GM18517 (cell line): ENCODE measurements at regions not wholly inside any gene's neighbourhood (a gene's known extent, or its start where the extent isn't known, plus 50 kb on each side); places are given as distances from the start of the nearest gene placed in this dataset.

Source experiments
- ATAC-seq: cut with Tn5 transposase; IDR thresholded peaks from one replicate; pipeline ENCODE4 v1.9.1; 2021; ENCODE audit warnings: mild to moderate bottlenecking, moderate library complexity; ENCODE audit not compliant: unreplicated experiment

DNA sequence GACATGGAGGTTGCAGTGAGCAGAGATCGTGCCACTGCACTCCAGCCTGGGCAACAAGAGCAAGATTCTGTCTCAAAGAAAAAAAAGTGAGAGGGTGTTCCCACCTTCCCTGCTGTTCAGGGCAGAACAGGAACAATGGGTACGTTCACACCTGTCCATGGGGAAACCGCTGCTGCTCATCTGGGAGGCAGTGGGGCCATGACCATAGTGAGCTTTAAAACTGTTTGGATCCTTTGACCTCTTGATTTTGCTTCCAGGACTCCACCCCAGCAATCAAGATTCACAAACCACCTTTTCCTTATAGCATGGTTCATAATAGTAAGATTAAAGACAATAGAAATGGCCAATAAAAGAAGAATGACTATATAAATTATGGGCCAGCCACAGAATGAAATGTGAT lies 209.2 kb downstream of the ARL4C start:
- ATAC-seq, result no peak

DNA sequence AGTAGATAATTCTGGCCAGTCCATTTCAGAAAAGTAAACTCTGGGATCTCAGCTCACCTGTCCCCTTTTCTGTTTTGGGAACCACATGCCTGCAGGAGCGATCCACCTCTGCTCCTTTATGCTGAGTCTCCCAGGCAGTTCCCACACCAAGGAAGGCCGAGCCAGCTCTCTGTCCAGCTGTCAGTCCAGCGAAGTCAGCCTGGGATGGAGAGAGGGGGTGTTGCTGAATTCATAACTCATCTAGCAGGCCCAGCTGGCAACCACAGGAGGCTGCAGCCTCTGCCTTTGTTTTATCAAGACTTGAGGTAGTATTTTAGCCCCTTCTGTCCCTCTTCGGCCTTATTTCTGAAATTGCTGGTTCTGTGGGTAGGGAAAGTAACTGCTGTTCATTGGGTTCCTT lies 209.9 kb downstream of the ARL4C start:
- no peak for ATAC-seq

DNA sequence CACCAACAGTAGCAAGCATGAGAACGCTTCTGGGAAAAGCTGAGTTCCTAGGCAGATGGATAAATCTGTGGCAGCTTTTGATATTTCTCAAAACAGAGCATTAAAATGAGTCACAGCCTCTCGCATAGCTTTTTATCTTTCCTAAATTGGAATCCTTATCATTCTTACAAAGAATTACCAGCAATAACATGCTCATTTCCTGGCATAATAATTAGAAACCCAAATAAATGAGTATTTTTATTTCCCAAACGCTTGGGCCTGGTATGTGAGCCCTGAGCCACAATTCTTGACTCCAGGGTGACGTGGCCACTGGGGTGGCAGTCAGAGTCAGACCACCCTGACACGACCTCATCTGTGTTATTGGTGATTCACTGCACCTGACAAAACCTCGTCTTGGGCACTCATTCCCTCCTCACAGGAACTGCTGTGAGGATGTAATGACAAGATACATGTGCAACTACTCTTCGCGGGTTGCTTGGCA lies 210.7 kb downstream of the ARL4C start:
- no peak for ATAC-seq

DNA sequence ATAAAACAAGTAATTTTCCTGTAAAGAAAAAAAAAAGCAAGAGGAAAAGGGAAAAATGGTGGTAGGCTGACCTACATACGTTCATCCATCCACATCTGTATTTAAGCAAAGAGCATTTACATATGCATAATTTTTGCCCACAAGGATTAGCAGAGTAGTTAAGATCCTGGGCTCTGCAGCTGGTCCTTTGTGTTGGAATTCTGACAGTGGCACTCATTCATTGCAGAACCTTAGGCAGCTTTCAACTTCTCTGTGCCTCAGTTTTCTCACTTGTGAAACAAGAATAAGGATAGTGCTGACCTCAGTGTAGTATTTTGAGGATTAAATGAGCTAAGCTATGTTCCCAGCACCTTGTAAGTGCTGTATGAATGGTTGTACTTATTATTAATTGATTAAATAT lies 211.3 kb downstream of the ARL4C start:
- no peak for ATAC-seq

DNA sequence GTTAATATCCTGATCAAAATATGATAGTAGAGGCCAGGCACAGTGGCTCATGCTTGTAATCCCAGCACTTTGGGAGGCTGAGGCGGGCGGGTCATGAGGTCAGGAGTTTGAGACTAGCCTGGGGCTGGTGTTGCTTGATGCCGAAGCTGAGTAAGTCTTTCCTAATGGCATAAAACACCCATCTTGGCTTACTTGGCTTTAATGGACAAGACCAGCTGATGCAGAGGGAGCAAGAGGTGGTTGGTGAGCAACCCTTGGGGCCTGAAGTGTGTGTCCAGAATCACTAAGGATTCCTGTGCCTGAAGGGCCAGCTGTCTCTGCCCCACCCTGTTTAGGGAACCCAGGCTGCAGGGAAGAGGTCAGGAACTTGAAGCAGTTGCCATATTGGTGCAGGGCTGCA lies 217.2 kb downstream of the ARL4C start:
- no peak for ATAC-seq

DNA sequence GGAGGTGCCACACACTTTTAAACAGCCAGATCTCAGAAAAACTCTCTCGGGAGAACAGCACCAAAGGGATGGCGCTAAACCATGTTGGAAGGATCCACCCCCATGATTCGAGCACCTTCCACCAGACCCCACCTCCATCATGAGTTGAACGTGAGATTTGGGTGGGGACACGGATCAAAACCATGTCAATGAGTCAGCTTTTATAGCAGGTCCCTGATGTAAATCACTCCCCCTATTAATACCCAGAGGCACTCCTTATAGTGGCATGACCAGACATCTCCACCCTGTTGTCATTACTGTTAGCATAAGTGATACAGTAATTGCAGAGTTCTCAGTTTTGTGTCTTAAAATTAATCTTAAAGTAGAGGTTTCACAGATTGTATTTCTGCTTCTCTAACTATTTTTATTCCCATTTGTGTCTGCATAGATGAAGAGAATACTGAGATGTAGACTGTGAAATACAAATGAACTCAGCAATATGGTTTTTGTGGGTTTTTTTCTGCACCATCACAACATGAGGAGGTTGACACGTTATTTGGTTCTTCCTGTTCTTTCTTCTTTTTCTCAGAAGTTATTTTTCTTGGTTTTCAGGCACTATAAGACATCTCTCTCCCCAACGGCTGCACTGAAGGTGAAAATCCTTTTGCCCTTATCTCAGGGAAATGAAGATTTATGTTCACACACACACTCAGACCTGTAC lies 218.2 kb downstream of the ARL4C start:
- no peak for ATAC-seq

DNA sequence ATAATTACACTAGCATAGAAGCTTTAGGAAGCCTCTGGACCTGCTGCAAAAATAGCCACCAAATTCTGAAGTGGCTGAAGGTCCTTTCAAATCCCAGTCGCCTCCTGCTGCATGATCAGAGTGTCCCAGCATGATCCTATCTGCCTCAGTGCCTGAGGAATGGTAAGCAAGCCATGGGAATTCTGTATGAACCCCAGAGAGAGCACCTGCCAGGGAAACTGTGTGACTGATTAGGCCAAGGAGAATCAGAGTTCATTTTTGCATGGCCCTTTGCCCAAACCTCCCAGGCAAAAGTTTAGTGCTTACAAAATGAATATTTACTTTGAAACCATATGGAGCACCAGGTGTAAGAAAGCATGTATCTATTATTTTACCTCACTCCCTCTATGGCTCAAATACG lies 221.4 kb downstream of the ARL4C start:
- no peak for ATAC-seq

DNA sequence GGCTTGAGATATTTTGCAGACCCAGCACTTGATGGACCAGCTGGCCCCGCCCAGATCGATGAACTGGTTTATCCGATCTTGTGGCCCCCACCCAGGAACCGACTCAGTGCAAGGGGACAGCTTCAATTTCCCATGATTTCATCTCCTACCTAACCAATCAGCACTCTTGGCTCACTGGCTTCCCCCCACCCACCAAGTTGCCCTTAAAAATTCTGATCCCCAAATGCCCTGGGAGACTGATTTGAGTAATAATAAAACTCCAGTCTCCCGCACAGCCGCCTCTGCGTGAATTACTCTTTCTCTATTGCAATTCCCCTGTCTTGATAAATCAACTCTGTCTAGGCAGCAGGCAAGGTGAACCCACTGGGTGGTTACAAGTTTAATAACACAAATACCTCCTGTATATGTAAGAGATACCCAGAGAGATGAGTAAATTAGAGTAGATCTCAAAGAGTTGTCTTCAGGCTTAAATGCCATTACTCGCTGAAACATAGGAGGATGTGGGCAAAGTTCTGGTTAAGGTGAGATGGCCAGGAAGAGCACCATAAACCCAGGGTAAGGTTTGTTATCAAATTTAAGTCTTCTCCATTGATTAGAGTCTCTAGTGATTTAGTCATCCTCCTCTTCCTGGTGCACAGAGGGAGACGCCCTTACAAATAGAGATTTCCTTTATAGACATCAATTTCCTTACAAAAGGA lies 222.8 kb downstream of the ARL4C start:
- no peak for ATAC-seq

DNA sequence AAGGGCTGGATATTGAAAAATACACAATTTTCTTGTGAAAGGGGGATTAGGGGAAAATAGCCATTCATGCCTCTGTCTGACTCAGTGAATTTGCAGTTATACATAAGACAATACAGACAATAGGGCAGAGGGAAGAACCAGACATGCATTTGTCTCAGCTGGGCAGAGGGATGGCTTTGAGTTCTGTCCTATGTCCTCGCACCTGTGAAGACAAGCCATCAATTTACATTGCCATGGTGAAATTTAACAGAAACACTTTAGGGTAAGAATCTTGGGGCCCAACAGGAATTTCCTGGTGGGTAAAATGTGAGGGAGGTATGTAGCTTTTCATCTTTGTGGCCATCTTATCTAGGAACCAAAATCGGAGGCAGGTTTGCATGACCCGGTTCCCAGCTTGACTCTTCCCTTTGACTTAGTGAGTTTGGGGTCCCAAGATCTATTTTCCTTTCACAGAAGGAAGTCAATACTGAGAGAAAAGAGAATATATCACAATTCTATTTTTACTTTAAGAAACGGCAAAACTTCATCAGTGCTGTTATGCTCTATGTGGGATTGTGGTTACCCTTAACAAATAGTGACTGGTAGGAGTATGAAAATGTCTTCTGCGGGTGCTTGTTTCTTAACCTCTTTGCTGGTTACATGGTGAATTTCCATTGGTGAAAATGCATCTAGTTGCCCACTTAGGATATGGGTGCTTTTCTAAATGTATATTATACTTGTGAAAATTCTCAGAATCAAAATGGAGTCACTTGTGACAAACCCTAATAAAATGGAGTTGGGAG lies 221.8 kb downstream of the SPP2 start:
- ATAC-seq, result no peak

DNA sequence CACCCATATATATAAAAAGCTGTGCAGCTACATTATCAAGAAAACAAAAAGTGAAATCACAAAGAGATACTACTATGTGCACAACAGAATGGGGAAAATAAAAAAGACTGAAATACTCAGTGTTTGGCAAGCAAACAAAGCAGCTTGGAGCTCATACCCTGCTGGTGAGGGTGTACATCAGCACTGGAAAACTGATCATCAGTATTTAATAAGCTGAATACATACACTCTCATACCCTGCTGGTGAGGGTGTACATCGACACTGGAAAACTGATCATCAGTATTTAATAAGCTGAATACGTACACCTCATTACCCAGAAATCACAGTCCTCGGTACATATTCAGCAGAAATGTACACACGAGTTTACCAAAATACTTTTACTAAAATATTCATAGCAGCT lies 220.8 kb downstream of the SPP2 start:
- no peak for ATAC-seq

DNA sequence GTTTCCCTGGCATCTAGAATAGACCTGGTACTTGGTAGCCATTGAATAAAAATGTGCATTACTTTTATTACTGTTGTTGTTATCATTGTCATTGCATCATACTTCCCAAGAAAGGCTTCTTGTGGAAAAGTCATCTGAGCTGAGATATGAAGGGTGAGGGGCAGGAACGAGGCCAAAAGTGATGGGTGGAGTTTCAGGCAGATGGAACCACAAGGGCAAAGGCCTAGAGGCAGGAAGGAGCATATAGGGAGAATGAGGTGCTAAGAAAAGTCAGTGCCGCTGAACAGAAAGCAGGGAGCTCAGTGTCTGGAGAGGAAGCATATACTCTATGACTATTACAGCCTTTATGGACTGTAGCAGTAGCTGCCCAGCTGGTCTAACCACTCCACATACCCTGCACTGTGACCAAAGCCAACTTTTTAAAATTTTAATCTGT lies 219.3 kb downstream of the SPP2 start:
- no peak for ATAC-seq

DNA sequence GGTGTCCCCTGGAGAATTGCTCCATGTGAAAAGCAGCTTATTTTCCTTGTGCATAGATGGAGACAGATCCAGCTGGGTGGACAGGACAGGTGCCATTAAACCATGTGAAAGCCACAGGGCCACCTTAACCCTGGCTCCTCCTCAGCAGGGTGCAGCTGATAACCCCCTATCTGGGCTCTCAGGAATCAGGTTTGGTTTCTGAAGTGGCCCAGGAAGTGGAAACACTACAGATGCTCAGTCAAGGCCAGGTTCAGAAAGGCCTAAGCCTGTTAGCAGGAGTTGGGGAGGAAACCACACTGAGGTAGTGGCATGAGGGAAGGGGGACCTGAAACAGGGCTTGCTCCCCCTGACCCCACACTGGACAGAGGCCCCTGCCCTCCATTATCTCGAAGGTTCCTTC lies 217.0 kb downstream of the SPP2 start:
- no peak for ATAC-seq

DNA sequence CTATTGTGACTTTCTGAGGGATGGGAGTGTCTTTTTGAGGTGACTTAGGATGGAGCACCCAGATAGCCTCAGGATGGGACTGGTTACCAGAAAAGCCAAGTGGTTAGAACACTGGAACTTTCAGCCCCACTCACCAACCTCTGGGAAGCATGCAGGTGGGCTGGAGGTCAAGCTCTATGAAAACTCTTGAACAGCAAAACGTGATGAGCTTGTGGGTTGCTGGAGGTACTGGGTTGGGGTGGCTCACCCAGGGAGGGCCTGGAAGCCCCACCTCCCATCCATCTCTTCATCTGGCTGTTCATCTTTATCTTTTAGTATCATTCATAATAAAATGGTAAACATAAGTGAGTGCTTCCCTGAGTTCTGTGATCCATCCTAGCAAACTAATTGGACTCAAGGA lies 216.4 kb downstream of the SPP2 start:
- ATAC-seq, result no peak

DNA sequence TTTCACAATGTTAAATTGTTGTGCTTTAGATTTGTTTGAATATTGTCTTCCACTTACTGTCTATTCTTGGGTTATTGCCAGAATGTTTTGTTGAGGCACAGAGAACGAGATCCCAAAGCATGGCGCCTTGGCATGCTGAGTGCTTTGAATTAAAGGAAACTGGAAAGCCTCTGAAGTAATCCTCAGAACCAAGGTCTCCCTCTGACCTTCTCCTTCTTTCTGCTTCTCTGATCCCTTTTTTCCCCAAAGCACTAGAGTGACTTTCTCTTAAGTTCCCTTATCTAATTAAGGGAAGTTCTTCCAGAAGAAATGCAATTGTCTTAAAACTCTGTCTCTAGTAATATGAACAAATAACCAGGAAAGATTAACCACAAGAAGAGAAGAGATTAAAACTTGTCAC lies 214.7 kb downstream of the SPP2 start:
- no peak for ATAC-seq

DNA sequence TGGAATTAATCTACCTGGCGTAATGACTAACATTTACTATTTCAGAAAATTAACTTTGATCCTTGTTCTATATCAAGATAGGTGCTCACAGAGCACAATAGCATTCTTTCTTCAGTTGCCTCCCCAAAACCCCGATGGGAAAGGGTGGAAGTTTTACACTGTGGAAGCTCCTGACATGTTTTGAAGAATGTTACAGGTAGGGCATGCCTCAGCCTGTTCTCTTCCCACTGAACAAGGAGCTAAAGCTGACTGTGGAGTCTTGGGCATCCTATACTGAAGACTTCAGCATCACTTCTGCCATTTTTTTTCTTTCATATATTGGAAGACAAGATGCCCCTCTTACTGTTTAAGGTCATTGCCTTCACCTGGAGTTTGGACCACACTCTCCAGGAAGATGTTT lies 211.2 kb downstream of the SPP2 start:
- ATAC-seq, result no peak

DNA sequence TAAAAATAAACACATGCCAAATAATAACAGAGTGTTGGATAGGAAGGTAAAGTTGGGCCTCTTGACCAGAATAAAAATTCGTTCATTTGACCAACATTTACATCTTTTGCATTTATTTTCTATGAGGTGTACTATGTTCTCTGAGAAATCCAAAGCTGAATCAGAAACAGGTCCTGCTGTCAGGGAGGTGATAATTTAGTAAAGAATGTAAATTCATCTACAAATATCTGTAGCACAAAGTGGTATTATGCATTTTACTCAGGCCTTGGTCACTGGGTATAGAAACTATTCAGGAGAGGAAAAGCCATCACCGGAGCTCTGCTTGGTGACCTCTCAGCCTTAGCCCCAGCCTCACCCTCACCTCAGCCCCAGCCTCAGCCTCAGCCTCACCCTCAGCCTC lies 208.9 kb downstream of the SPP2 start:
- no peak for ATAC-seq

DNA sequence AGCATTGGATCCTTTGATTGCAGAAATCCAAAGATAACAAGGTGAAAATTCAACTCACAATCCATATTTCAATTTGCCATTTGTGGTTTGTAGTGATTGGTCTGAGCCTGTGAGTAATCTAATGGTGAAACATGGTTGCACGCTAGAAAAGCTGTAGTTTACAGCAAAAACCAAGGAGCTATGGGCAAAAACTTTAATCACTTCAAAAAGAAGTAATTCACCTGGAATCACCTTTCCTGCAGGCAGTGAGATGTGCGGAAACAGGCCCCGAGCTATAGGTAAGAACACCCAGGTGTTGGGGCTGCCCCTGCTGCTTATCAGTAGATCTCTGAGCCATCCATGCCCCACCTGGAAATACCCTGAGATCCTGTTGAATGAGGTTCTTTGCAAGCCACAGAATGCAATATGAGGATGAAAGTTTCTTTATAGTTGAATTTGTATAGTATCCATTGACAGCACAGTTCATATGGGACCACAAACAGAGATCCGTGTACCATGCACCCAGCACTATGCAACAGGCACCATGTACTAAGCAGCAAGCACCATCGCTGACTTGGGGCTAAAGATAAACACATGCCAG lies 208.2 kb downstream of the SPP2 start:
- no peak for ATAC-seq

DNA sequence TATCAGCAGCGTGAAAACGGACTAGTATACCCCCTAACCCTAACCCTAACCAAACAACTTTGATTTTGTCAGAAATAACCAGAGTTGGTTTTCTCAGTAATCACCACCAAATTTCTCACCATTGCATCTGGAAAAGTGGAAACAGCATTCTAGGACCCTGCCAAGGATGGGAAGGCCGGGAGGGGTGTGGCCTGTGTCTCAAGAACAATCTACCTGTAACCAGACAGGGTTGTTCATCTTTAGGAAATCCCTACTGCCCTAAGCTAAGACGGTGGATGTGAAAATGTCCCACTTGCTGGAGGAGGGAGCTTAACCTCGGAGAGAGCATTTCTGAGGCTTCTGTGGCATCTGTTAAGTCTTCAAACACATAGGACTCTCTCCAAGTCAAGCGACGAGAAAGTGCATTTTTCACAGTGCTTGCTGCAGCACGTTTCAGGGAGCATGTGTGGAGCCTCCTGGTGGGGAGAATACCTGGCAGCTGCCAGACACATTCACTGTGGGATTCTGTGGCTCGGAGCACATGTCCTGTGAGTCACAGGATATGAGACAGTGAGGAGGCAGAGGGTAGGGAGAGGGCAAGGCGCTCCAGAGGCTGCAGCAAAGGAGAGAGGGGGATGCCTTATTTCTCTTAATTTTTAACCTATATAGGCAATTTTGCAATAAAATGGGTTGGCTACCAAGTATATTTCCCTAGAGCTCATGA lies 207.5 kb downstream of the SPP2 start:
- ATAC-seq, result no peak

DNA sequence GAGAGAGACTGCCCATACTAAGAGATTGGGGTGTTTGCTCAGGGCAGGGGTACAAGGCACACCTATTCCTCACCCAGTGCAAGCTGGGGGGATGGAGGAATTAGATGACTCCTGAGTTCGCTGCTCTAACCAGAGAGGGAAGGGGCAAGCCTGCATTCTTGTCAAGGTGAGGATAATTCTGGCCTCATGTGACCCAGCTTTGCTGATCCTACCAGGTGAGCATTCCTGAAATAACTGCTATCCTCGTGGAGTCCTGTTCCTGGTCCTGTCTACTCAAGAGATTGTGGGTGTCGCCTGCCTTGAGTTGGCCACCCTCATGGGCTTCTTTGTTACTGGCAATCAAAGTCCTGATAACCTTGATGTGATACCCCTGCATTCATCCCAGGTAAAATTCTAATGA lies 206.0 kb downstream of the SPP2 start:
- no peak for ATAC-seq

DNA sequence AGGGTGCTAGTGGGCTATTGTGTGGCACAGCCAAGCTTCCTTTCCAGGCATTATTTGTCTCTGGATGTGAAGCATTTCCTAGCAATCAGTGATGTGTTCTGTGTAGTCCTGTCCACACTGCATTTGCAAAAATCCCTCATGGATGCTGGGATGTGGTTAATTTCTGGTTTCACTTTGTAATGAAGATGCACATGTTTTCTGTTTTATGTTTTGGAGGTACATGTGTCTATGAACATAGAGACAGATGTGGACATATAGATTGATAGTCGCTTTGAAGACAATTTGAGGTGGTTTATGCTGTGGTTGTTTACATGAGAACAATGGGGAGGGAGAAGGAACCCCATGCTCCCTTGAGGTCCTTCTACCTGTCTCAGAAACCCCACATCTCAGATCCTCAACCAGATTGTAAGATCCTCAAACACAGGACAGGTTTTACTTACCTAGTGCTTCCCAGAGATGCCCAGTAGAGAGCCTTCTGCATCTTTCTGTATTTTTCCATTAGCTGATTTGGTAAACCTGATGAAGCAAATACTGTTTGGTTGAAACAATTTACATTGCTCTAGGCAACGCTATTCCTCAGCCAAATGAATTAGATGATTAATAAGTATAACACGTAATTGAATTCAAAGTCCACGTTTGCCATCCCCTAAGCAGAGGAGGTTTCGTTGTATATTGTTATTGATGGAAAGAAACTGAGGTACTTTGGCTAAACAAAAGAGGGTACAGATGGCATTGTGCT lies 204.4 kb downstream of the SPP2 start:
- no peak for ATAC-seq
